DND-41 (cell line): ENCODE measurements at regions not wholly inside any gene's neighbourhood (a gene's known extent, or its start where the extent isn't known, plus 50 kb on each side); places are given as distances from the start of the nearest gene placed in this dataset.

ENCODE experiments used
- CTCF ChIP-seq: IDR thresholded peaks from 2 replicates; pipeline ENCODE4 v1.5.1; 2012; ENCODE audit warnings: borderline replicate concordance, low read length, moderate library complexity, mild to moderate bottlenecking; ENCODE audit not compliant: poor library complexity, severe bottlenecking; ENCODE audit errors: extremely low read depth
- EZH2 ChIP-seq: IDR thresholded peaks from 3 replicates; pipeline ENCODE4 v1.6.1; 2012; ENCODE audit warnings: borderline replicate concordance, low read depth, mild to moderate bottlenecking, moderate library complexity, low read length, inconsistent platforms; ENCODE audit not compliant: severe bottlenecking

DNA sequence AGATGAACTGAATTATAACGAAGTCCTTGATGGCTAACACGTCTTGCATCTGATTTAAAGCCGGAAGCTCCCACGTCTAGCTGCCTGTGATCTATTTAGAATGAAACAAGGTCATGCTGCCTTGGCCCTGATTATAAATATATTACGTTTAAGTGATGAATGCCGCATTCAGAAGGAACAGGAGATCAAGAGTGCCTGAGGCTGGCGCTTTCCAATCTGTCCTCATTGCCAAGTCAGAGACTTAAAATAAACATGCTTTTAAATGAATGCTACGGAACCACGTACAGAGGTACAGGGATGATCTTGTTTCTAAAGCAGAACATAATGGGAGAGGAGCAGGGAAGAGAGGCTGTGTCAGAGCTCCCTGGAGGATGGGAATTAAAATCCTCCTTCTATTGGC, 292.8 kb downstream of the TLE1 start:
- TF ChIP-seq CTCF: no peak
- no peak for TF ChIP-seq EZH2
